ENCODE measurements at regions not wholly inside any gene's neighbourhood (a gene's known extent, or its start where the extent isn't known, plus 50 kb on each side); places are given as distances from the start of the nearest gene placed in this dataset.
A peak's percentile ranks its signal among the peaks of the same experiment; 100 is the strongest.
"Not testable (repeated sequence)": the region's sequence is repeated elsewhere in the genome, so short reads cannot be mapped to it uniquely, and the experiment has no call there.

DNA sequence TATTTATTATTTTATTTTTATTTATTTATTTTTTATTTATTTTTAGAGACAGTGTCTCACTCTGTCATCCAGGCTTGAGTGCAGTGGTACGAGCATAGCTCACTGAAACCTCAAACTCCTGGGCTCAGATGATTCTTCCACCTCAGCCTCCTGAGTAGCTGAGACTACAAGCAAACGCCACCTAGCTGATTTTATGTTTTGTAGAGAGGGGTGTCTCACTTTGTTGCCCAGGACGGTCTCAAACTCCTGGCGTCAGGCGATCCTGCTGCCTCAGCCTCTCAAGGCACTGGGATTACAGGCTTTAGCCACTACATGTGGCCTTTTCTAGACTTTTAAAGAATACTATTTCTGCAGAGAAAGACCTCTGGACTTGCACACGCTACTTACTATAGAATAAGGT is 61.3 kb upstream of the C1orf53 start:
- Histone ChIP-seq H2BK12ac (ENCODE audit: low read length in 2 of 2) (no peak overlapping the region), H4K8ac (ENCODE audit: low read length) (no peak overlapping the region), H4K91ac (ENCODE audit: low read length) (no peak overlapping the region), H3K14ac (ENCODE audit: low read length in 2 of 2) (no peak overlapping the region), H3K27ac (ENCODE audit: low read length, poor library complexity, severe bottlenecking) (no peak overlapping the region), H3K36me3 (ENCODE audit: control insufficient read depth in 1 of 2, insufficient read depth in 2 of 2, low read depth in 1 of 2, low read length in 2 of 2) (no peaks in the 10 kb centered on the region), H2BK120ac (ENCODE audit: low read depth, low read length) (no peak overlapping the region), H3K18ac (ENCODE audit: low read depth in 1 of 2, low read length in 2 of 2) (no peak overlapping the region), H2AFZ (ENCODE audit: low read depth, low read length) (no peak overlapping the region), H3K23ac (ENCODE audit: low read length in 2 of 2) (no peak overlapping the region), H2BK5ac (ENCODE audit: low read depth, low read length, poor library complexity, severe bottlenecking) (no peak overlapping the region), H3K79me1 (replicated peaks; ENCODE audit: low read length, poor library complexity, severe bottlenecking) (no peaks in the 10 kb centered on the region), H3K4me1 (ENCODE audit: control insufficient read depth, insufficient read depth, low read depth, low read length) (peaks cover 2% of the 10 kb centered on the region), H3K4me3 (ENCODE audit: insufficient read depth in 1 of 2, low read depth in 1 of 2, low read length in 2 of 2) (no peak overlapping the region), H2AK5ac (ENCODE audit: low read length, severe bottlenecking) (no peak overlapping the region), H3K27me3 (ENCODE audit: control insufficient read depth in 1 of 2, insufficient read depth in 1 of 2, low read length in 2 of 2) (no peaks in the 10 kb centered on the region), H2BK15ac (ENCODE audit: low read depth, poor library complexity, severe bottlenecking) (no peak overlapping the region), H3K4me2 (ENCODE audit: low read length, poor library complexity, severe bottlenecking) (no peak overlapping the region), H3K9ac (ENCODE audit: low read length) (peak overlapping the region; percentile 63), H3K9me3 (ENCODE audit: control insufficient read depth, low read length) (no peaks in the 10 kb centered on the region), H3K4ac (ENCODE audit: low read depth in 1 of 2, low read length in 2 of 2) (no peak overlapping the region)
- DNase-seq: no peak
- 93% methylated on average over 5 of the region's 6 CpGs for WGBS

DNA sequence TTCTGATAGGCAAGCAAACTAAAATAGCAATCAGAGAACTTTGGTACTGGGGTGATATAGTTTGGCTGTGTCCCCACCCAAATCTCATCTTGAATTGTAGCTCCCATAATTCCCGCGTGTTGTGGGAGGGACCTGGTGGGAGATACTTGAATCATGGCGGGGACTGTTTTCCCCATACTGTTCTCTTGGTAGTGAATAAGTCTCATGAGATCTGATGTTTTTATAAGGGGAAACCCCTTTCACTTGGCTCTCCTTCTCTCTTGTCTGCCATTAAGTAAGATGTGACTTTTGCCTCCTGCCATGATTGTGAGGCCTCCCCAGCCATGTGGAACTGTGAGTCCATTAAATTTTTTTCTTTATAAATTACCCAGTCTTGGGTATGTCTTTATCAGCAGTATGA is 62.6 kb upstream of the C1orf53 start:
- H3K27me3 ChIP-seq (ENCODE audit: control insufficient read depth in 1 of 2, insufficient read depth in 1 of 2, low read length in 2 of 2); H2AK5ac ChIP-seq (ENCODE audit: low read length, severe bottlenecking); H3K4me1 ChIP-seq (ENCODE audit: control insufficient read depth, insufficient read depth, low read depth, low read length); H3K36me3 ChIP-seq (ENCODE audit: control insufficient read depth in 1 of 2, insufficient read depth in 2 of 2, low read depth in 1 of 2, low read length in 2 of 2); H3K9me3 ChIP-seq (ENCODE audit: control insufficient read depth, low read length); H3K4me2 ChIP-seq (ENCODE audit: low read length, poor library complexity, severe bottlenecking); H4K91ac ChIP-seq (ENCODE audit: low read length); H2BK5ac ChIP-seq (ENCODE audit: low read depth, low read length, poor library complexity, severe bottlenecking); H3K23ac ChIP-seq (ENCODE audit: low read length in 2 of 2); H3K9ac ChIP-seq (ENCODE audit: low read length); H3K4ac ChIP-seq (ENCODE audit: low read depth in 1 of 2, low read length in 2 of 2); H2BK120ac ChIP-seq (ENCODE audit: low read depth, low read length); H4K8ac ChIP-seq (ENCODE audit: low read length); DNase-seq; H3K4me3 ChIP-seq (ENCODE audit: insufficient read depth in 1 of 2, low read depth in 1 of 2, low read length in 2 of 2); H2BK15ac ChIP-seq (ENCODE audit: low read depth, poor library complexity, severe bottlenecking); H3K27ac ChIP-seq (ENCODE audit: low read length, poor library complexity, severe bottlenecking); H3K79me1 ChIP-seq (replicated peaks; ENCODE audit: low read length, poor library complexity, severe bottlenecking); H2AFZ ChIP-seq (ENCODE audit: low read depth, low read length); H3K18ac ChIP-seq (ENCODE audit: low read depth in 1 of 2, low read length in 2 of 2); H3K14ac ChIP-seq (ENCODE audit: low read length in 2 of 2); H2BK12ac ChIP-seq (ENCODE audit: low read length in 2 of 2): not testable (repeated sequence)
- no CpG with 5 or more reads among the region's 3 CpGs for WGBS

DNA sequence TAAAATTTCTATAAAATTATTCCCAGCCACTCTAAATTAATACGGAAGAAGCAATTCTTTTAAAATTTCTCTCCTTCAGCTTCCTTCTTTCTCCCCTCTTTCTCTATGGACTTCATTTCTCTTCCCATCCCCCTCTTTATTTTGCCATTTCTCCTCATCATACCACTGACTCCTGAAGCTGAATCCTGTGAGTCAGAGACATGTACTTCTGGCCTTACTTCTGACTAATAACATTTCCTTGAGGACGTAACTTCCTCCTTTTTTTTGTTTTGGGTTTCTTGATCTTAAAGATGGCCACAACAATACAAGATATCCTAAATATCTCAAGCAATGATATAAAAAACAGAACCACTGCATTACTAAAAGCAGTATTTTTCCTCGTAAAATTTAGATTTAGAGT is 63.6 kb upstream of the DENND1B start:
- peaks cover 2% of the 10 kb centered on the region for H3K4me1 ChIP-seq (ENCODE audit: control insufficient read depth, insufficient read depth, low read depth, low read length)
- H3K18ac ChIP-seq (ENCODE audit: low read depth in 1 of 2, low read length in 2 of 2): no peak overlapping the region
- H2BK120ac ChIP-seq (ENCODE audit: low read depth, low read length): no peak overlapping the region
- peak overlapping the region; percentile 59 for H3K9ac ChIP-seq (ENCODE audit: low read length)
- no peak overlapping the region for H3K14ac ChIP-seq (ENCODE audit: low read length in 2 of 2)
- H3K9me3 ChIP-seq (ENCODE audit: control insufficient read depth, low read length): no peaks in the 10 kb centered on the region
- H3K27ac ChIP-seq (ENCODE audit: low read length, poor library complexity, severe bottlenecking): no peak overlapping the region
- H3K4me3 ChIP-seq (ENCODE audit: insufficient read depth in 1 of 2, low read depth in 1 of 2, low read length in 2 of 2): no peak overlapping the region
- peak; percentile 71 for DNase-seq
- no peaks in the 10 kb centered on the region for H3K36me3 ChIP-seq (ENCODE audit: control insufficient read depth in 1 of 2, insufficient read depth in 2 of 2, low read depth in 1 of 2, low read length in 2 of 2)
- H2BK5ac ChIP-seq (ENCODE audit: low read depth, low read length, poor library complexity, severe bottlenecking): no peak overlapping the region
- no peaks in the 10 kb centered on the region for H3K79me1 ChIP-seq (replicated peaks; ENCODE audit: low read length, poor library complexity, severe bottlenecking)
- H3K4ac ChIP-seq (ENCODE audit: low read depth in 1 of 2, low read length in 2 of 2): no peak overlapping the region
- no peak overlapping the region for H4K91ac ChIP-seq (ENCODE audit: low read length)
- H2AK5ac ChIP-seq (ENCODE audit: low read length, severe bottlenecking): no peak overlapping the region
- no peaks in the 10 kb centered on the region for H3K27me3 ChIP-seq (ENCODE audit: control insufficient read depth in 1 of 2, insufficient read depth in 1 of 2, low read length in 2 of 2)
- no peak overlapping the region for H2AFZ ChIP-seq (ENCODE audit: low read depth, low read length)
- H3K23ac ChIP-seq (ENCODE audit: low read length in 2 of 2): no peak overlapping the region
- H3K4me2 ChIP-seq (ENCODE audit: low read length, poor library complexity, severe bottlenecking): no peak overlapping the region
- H4K8ac ChIP-seq (ENCODE audit: low read length): no peak overlapping the region
- 67% methylated on average over 3 of the region's 3 CpGs for WGBS
- no peak overlapping the region for H2BK12ac ChIP-seq (ENCODE audit: low read length in 2 of 2)
- H2BK15ac ChIP-seq (ENCODE audit: low read depth, poor library complexity, severe bottlenecking): no peak overlapping the region

DNA sequence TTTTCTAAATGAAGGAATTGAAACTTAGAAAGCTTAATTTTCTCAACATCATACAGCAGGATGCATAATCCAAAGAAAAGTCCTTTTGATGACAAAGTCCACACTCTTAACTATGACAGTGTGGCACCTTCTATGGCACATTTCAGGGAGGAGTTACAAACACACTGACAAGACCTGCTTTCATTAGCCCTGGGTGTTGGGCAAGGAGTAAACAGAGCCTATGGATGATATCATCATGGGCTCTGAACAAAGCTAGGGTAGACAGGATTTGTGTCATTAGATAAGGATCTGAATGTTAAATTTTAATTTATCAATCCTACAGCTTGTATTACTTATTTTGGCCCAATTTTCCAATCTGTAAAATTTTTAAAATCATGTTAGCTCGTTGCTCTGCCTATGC is 62.6 kb upstream of the DENND1B start:
- Histone ChIP-seq H2BK5ac (ENCODE audit: low read depth, low read length, poor library complexity, severe bottlenecking) (no peak overlapping the region), H4K91ac (ENCODE audit: low read length) (no peak overlapping the region)
- WGBS: 75% methylated on average over 1 of the region's 1 CpG

More for the DNA sequence above, 62.6 kb upstream of the DENND1B start:
- Histone ChIP-seq H3K4ac (ENCODE audit: low read depth in 1 of 2, low read length in 2 of 2) (no peak overlapping the region), H3K79me1 (replicated peaks; ENCODE audit: low read length, poor library complexity, severe bottlenecking) (no peaks in the 10 kb centered on the region), H2AK5ac (ENCODE audit: low read length, severe bottlenecking) (no peak overlapping the region), H3K27me3 (ENCODE audit: control insufficient read depth in 1 of 2, insufficient read depth in 1 of 2, low read length in 2 of 2) (no peaks in the 10 kb centered on the region), H2AFZ (ENCODE audit: low read depth, low read length) (no peak overlapping the region), H3K23ac (ENCODE audit: low read length in 2 of 2) (no peak overlapping the region), H4K8ac (ENCODE audit: low read length) (no peak overlapping the region), H3K27ac (ENCODE audit: low read length, poor library complexity, severe bottlenecking) (no peak overlapping the region), H2BK12ac (ENCODE audit: low read length in 2 of 2) (no peak overlapping the region), H3K14ac (ENCODE audit: low read length in 2 of 2) (no peak overlapping the region), H3K9me3 (ENCODE audit: control insufficient read depth, low read length) (no peaks in the 10 kb centered on the region), H3K4me1 (ENCODE audit: control insufficient read depth, insufficient read depth, low read depth, low read length) (peaks cover 2% of the 10 kb centered on the region), H3K18ac (ENCODE audit: low read depth in 1 of 2, low read length in 2 of 2) (no peak overlapping the region), H2BK120ac (ENCODE audit: low read depth, low read length) (no peak overlapping the region), H3K4me2 (ENCODE audit: low read length, poor library complexity, severe bottlenecking) (no peak overlapping the region), H2BK15ac (ENCODE audit: low read depth, poor library complexity, severe bottlenecking) (no peak overlapping the region), H3K4me3 (ENCODE audit: insufficient read depth in 1 of 2, low read depth in 1 of 2, low read length in 2 of 2) (no peak overlapping the region), H3K9ac (ENCODE audit: low read length) (peak overlapping the region; percentile 59), H3K36me3 (ENCODE audit: control insufficient read depth in 1 of 2, insufficient read depth in 2 of 2, low read depth in 1 of 2, low read length in 2 of 2) (no peaks in the 10 kb centered on the region)
- DNase-seq: no peak
